Panc1 (cell line): ENCODE measurements at regions not wholly inside any gene's neighbourhood (a gene's known extent, or its start where the extent isn't known, plus 50 kb on each side); places are given as distances from the start of the nearest gene placed in this dataset.

Experiments
- ATAC-seq: fragments of 200-7000 bp; cut with Tn5 transposase; 2 replicates; pipeline ENCODE4 v1.9.1; 2020; ENCODE audit warnings: mild to moderate bottlenecking, moderate library complexity
- BruUV-seq: library from RNA; stranded (reverse); fragments of 400-500 nt; replicated peaks from 2 replicates; lab custom pipeline; 2021; lab: Mats Ljungman, UMichigan
- CTCF ChIA-PET: fragments of 300-600 bp; sonication (Branson Sonifier 250); formaldehyde crosslinking; loops from one replicate; lab custom pipeline; 2022; ENCODE audit warnings: antibody characterized with exemption; lab: Charles Lee
- POLR2A ChIA-PET: fragments of 300-600 bp; sonication (Branson Sonifier 250); formaldehyde crosslinking; loops from one replicate; lab custom pipeline; 2022; ENCODE audit warnings: antibody characterized with exemption; lab: Charles Lee
- DNase-seq: peaks from one replicate; pipeline ENCODE4 v3.0.0-alpha.2; 2010; ENCODE audit warnings: low read depth, low spot score
- H3K27ac ChIP-seq: 2 replicates; pipeline ENCODE4 v1.5.1; 2011; ENCODE audit warnings: mild to moderate bottlenecking, low read length, inconsistent platforms
- H3K27me3 ChIP-seq: fragments of 200-500 bp; sonication (Bioruptor generic); 2 replicates; pipeline ENCODE4 v1.6.0; 2014; ENCODE audit warnings: low read length, inconsistent platforms; ENCODE audit not compliant: control insufficient read depth, insufficient read depth
- H3K36me3 ChIP-seq: fragments of 200-500 bp; sonication (Bioruptor generic); 2 replicates; pipeline ENCODE4 v1.5.1; 2014; ENCODE audit warnings: inconsistent platforms, mild to moderate bottlenecking, low read length, moderate library complexity; ENCODE audit not compliant: control insufficient read depth, insufficient read depth
- H3K4me1 ChIP-seq: 2 replicates; pipeline ENCODE4 v1.5.1; 2011; ENCODE audit warnings: inconsistent platforms, mild to moderate bottlenecking, low read length, moderate library complexity; ENCODE audit not compliant: control insufficient read depth, insufficient read depth
- H3K4me3 ChIP-seq, 2 experiments: 2 replicates each; pipeline ENCODE4 v1.5.1; 2011 to 2012; ENCODE audit warnings: low read depth in 2 of 2, low read length in 2 of 2, mild to moderate bottlenecking in 2 of 2, inconsistent platforms in 1 of 2, moderate library complexity in 1 of 2
- H3K9me3 ChIP-seq: fragments of 200-500 bp; sonication (Bioruptor generic); 2 replicates; pipeline ENCODE4 v1.5.1; 2014; ENCODE audit warnings: low read depth, mild to moderate bottlenecking, inconsistent platforms, low read length, moderate library complexity; ENCODE audit not compliant: control insufficient read depth, insufficient read depth
- POLR2AphosphoS5 ChIP-seq: IDR thresholded peaks from 2 replicates; pipeline ENCODE4 v1.6.1; 2012; ENCODE audit warnings: mild to moderate bottlenecking, low read depth, low read length, moderate library complexity
- REST ChIP-seq, 2 experiments: IDR thresholded peaks; 2 replicates each; pipeline ENCODE4 v1.6.1; 2011 to 2012; ENCODE audit warnings: low read depth in 2 of 2, control low read depth in 1 of 2, low read length in 1 of 2, mild to moderate bottlenecking in 1 of 2, moderate library complexity in 1 of 2; ENCODE audit not compliant: insufficient read depth in 1 of 2
- SIN3A ChIP-seq: IDR thresholded peaks from 2 replicates; pipeline ENCODE4 v1.6.1; 2012; ENCODE audit warnings: low read depth, mild to moderate bottlenecking, low read length, moderate library complexity, borderline replicate concordance; ENCODE audit not compliant: insufficient read depth
- TCF7L2 ChIP-seq: IDR thresholded peaks from 2 replicates; pipeline ENCODE4 v1.6.1; 2011; ENCODE audit warnings: mild to moderate bottlenecking, low read depth, low read length, inconsistent platforms
- in situ Hi-C: cut with HindIII; loops from 2 replicates; pipeline ENCODE4 v1.10.0; 2016; ENCODE audit warnings: low sequenced_read_pairs, low pct_unique_long_range_greater_than_20kb
- intact Hi-C: fragments of 100-400 bp; cut with micrococcal nuclease; formaldehyde crosslinking; loops from one replicate; pipeline ENCODE4 v1.10.0; 2022; ENCODE audit not compliant: unreplicated experiment
- TF ChIP-seq, protein P1 (sequence below): fragments of 450-650 bp; IDR thresholded peaks from 2 replicates; pipeline ENCODE4 v1.5.1; 2017; ENCODE audit warnings: mild to moderate bottlenecking

DNA sequence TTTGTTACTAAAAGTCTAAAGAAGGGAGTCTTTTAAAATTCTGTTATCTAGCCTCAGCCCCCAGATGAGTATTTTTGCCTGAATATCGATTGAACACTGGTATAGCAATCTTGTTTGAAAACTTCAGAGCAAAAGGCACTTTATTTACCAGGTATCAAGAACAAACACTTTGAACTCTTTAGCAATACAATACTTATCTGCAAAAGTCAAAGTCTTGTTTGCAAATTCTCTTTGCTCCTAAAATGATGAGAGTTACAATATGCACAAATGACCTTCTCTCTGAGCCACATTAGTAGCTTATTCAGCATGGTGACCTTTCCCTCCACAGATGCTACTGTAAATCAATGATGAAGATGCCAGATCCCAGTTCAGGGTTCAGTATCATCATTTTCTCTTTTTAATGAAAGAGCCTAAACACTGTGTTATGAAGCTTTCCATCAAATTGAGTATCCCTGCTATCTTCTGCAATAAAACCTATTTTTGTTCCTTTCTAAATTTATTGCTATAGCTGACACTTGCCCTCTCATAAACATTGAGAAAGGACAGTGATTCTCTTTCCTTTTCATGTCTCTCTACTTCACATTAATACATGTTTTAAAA, 752.7 kb upstream of the MGAT4C start:
- ATAC-seq = no peak
- Histone ChIP-seq H3K36me3 (no peaks in the 10 kb centered on the region), H3K4me3 (no peak overlapping the region), H3K9me3 (no peaks in the 10 kb centered on the region), H3K27ac (no peak overlapping the region), H3K4me1 (no peaks in the 10 kb centered on the region), H3K27me3 (no peaks in the 10 kb centered on the region)
- DNase-seq = no peak
- POLR2A ChIA-PET = interaction anchor here (0.5 to 0.7 kb wide), 2 partner anchors 28 to 984 kb away, joined by 3 to 4 read pairs; no protein-coding TSS in a partner anchor
- TF ChIP-seq, protein P1, sequence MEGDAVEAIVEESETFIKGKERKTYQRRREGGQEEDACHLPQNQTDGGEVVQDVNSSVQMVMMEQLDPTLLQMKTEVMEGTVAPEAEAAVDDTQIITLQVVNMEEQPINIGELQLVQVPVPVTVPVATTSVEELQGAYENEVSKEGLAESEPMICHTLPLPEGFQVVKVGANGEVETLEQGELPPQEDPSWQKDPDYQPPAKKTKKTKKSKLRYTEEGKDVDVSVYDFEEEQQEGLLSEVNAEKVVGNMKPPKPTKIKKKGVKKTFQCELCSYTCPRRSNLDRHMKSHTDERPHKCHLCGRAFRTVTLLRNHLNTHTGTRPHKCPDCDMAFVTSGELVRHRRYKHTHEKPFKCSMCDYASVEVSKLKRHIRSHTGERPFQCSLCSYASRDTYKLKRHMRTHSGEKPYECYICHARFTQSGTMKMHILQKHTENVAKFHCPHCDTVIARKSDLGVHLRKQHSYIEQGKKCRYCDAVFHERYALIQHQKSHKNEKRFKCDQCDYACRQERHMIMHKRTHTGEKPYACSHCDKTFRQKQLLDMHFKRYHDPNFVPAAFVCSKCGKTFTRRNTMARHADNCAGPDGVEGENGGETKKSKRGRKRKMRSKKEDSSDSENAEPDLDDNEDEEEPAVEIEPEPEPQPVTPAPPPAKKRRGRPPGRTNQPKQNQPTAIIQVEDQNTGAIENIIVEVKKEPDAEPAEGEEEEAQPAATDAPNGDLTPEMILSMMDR = no peak
- TF ChIP-seq REST (IDR thresholded peaks at IDR 0.05; ENCODE audit: insufficient read depth in 1 of 2, low read depth in 2 of 2, low read length in 1 of 2) (no peak), TCF7L2 (no peak), SIN3A (no peak), POLR2AphosphoS5 (no peak)
- no TSS peak for BruUV-seq
- intact Hi-C loops = no loop called here
- in situ Hi-C loops = no loop called here
- CTCF ChIA-PET = no interaction called here

DNA sequence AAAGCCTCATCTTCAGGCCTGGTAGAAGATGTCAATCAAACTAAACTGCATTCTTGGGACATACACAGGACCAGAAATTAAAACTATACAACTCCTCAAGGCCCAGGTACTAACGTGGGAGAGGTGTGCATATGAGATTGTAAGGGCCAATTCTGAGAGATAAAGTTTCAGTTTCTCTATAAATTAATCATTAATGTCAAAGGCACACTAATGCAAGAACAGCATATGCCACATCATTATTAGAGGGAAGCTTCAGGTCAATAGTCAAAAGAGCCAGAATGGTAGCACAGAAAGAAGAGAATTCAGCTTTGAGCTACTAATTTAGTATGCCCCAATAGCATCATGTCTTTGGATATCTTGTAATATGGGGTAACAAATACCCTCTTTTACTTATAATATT, 744.9 kb upstream of the MGAT4C start:
- CTCF ChIA-PET = no interaction called here
- BruUV-seq = no TSS peak
- no peak for DNase-seq

More for the DNA sequence above, 744.9 kb upstream of the MGAT4C start:
- Histone ChIP-seq H3K4me1 (no peaks in the 10 kb centered on the region), H3K9me3 (peaks cover 2% of the 10 kb centered on the region; the same call in 1 of the 2 replicates), H3K4me3 (no peak overlapping the region), H3K27ac (no peak overlapping the region), H3K36me3 (no peaks in the 10 kb centered on the region), H3K27me3 (no peaks in the 10 kb centered on the region)
- intact Hi-C loops (no loop called here), in situ Hi-C loops (no loop called here)
- POLR2A ChIA-PET = no interaction called here
- TF ChIP-seq REST (IDR thresholded peaks at IDR 0.05; ENCODE audit: insufficient read depth in 1 of 2, low read depth in 2 of 2, low read length in 1 of 2) = no peak
- TF ChIP-seq TCF7L2 = no peak
- TF ChIP-seq SIN3A = no peak
- no peak for TF ChIP-seq POLR2AphosphoS5
- TF ChIP-seq, protein P1 = no peak
- no peak for ATAC-seq
